ENCODE measurements at regions not wholly inside any gene's neighbourhood (a gene's known extent, or its start where the extent isn't known, plus 50 kb on each side); places are given as distances from the start of the nearest gene placed in this dataset.

GRCh38 chr7:20952916-20953315 is 166.2 kb upstream of the SP8 start:
- DNase-seq, result no peak

GRCh38 chr7:20954711-20955619 is 168.3 kb upstream of the SP8 start:
- DNase-seq, result no peak

- peak; percentile 59 for DNase-seq
Measured at GRCh38 chr7:20958572-20958971, 171.9 kb upstream of the SP8 start.

- DNase-seq, result no peak
Measured at GRCh38 chr7:20959281-20959680, 172.6 kb upstream of the SP8 start.

- DNase-seq, result no peak
Measured at GRCh38 chr7:20963556-20964280, 177.0 kb upstream of the SP8 start.

GRCh38 chr7:20964281-20964918 is 177.7 kb upstream of the SP8 start:
- no peak for DNase-seq

- DNase-seq, result no peak
Measured at GRCh38 chr7:20971219-20971618, 184.5 kb upstream of the SP8 start.

GRCh38 chr7:20980232-20980631 is 193.5 kb upstream of the SP8 start:
- DNase-seq, result no peak

- no peak for DNase-seq
Measured at GRCh38 chr7:20980668-20981264, 194.1 kb upstream of the SP8 start.

GRCh38 chr7:20988340-20988739 is 201.7 kb upstream of the SP8 start:
- no peak for DNase-seq

- no peak for DNase-seq
Measured at GRCh38 chr7:20991544-20991943, 204.9 kb upstream of the SP8 start.

GRCh38 chr7:20993693-20994092 is 207.0 kb upstream of the SP8 start:
- DNase-seq, result no peak

GRCh38 chr7:20998309-20998708 is 211.6 kb upstream of the SP8 start:
- no peak for DNase-seq

GRCh38 chr7:21011153-21011552 is 224.5 kb upstream of the SP8 start:
- no peak for DNase-seq

GRCh38 chr7:21013765-21014539 is 227.3 kb upstream of the SP8 start:
- no peak for DNase-seq

GRCh38 chr7:21020667-21021066 is 234.0 kb upstream of the SP8 start:
- DNase-seq, result no peak

GRCh38 chr7:21023841-21024484 is 237.3 kb upstream of the SP8 start:
- DNase-seq, result no peak

- DNase-seq, result no peak
Measured at GRCh38 chr7:21024485-21024867, 237.8 kb upstream of the SP8 start.

- DNase-seq, result no peak
Measured at GRCh38 chr7:21028186-21028585, 241.5 kb upstream of the SP8 start.

GRCh38 chr7:21028599-21028998 is 241.9 kb upstream of the SP8 start:
- DNase-seq, result no peak

- DNase-seq, result no peak
Measured at GRCh38 chr7:21029006-21029405, 242.3 kb upstream of the SP8 start.

Measured in DMS 273 treated with DMSO at 0.1 percent for 48 hours (cell line).